ENCODE measurements at regions not wholly inside any gene's neighbourhood (a gene's known extent, or its start where the extent isn't known, plus 50 kb on each side); places are given as distances from the start of the nearest gene placed in this dataset.

DNA sequence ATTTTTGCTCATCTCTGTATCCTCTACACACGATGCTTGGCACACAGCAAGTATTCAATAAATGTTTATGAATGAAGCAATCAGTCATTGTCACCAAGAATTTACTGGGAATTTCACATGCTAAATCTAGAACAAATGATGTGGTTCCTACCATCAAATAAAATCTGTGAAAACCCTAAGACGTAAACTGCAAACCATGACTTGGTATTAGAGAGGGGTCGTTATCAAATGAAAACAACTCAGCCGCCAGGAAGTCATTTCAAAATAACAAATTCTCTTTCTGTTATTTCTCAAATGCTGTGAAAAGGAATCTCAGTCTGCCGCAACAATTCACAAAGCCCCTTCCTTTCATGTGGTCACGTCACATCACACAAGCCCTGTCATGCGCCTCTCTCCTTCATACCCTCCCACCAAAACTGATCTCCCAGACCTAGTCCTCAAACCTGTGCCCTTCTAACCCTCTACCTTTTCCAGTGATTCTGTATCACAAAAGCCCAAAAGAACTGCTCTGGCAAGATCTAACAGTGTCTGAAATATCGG, 173.6 kb downstream of the DEPDC1B start:
- no peak for TF ChIP-seq EZH2phosphoT487 (IDR thresholded peaks at IDR 0.05; ENCODE audit: borderline replicate concordance, low read length)
- TF ChIP-seq, protein P1, sequence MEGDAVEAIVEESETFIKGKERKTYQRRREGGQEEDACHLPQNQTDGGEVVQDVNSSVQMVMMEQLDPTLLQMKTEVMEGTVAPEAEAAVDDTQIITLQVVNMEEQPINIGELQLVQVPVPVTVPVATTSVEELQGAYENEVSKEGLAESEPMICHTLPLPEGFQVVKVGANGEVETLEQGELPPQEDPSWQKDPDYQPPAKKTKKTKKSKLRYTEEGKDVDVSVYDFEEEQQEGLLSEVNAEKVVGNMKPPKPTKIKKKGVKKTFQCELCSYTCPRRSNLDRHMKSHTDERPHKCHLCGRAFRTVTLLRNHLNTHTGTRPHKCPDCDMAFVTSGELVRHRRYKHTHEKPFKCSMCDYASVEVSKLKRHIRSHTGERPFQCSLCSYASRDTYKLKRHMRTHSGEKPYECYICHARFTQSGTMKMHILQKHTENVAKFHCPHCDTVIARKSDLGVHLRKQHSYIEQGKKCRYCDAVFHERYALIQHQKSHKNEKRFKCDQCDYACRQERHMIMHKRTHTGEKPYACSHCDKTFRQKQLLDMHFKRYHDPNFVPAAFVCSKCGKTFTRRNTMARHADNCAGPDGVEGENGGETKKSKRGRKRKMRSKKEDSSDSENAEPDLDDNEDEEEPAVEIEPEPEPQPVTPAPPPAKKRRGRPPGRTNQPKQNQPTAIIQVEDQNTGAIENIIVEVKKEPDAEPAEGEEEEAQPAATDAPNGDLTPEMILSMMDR (conservative IDR thresholded peaks at IDR 0.05; ENCODE audit: low read depth, low read length) = no peak
